Heart left ventricle (tissue), 13 donors: ENCODE measurements at regions not wholly inside any gene's neighbourhood (a gene's known extent, or its start where the extent isn't known, plus 50 kb on each side); places are given as distances from the start of the nearest gene placed in this dataset.

Experiments
- CTCF ChIP-seq, 12 donors: fragments of 200-600 bp; sonication (generic) in 4 of 12; IDR thresholded peaks; one replicate each; pipeline versions ENCODE4 v1.5.0 to v1.8.0; 2018 to 2022; ENCODE audit warnings: antibody characterized with exemption in 12 of 12, mild to moderate bottlenecking in 5 of 12
- POLR2A ChIP-seq, 2 donors: fragments of 450-650 bp; IDR thresholded peaks; one replicate each; pipeline ENCODE4 v1.6.1; 2017; ENCODE audit warnings: antibody characterized with exemption in 2 of 2, mild to moderate bottlenecking in 2 of 2, moderate library complexity in 2 of 2
- donor health status: ischemic (EF 13 %, LVEDD 7.1; RV severe dilation, severe dysfunction).
- donor health status: DM: no; HTN: yes; CAD: no.
- donor health status: DM: no; HTN: no; CAD: no.
- donor health status: ischemic (EF 25% LVEDD 6.9; RV normal size, moderate dysfunction).
- donor health status: ischemic (EF 25% LVEDD 5.7; RV mildly dilated, moderate dysfunction).
- donor health status: ischemic (EF 35%, LVEDD 5.7; RV mildly dilated, moderate dysfunction).
- donor health status: nonischemic (EF 11% LVEDD 7.7; RV severe dilation, severe dysfunction).
- donor health status: DM: yes; HTN: yes; CAD: no.
- donor health status: PGD.
- donor health status: ischemic (EF 29% LVEDD 5.4; RV normal size, mild dysfunction).
- donor health status: nonischemic (EF 23%, LVEDD 6.1; RV moderate dilation, normal function).

- no peak for TF ChIP-seq CTCF (IDR thresholded peaks at IDR 0.05)
- no peak for TF ChIP-seq POLR2A (IDR thresholded peaks at IDR 0.05)
Observed at GRCh38 chr10:70965566-70965965, 77.2 kb upstream of the PCBD1 start.
